ENCODE measurements at regions not wholly inside any gene's neighbourhood (a gene's known extent, or its start where the extent isn't known, plus 50 kb on each side); places are given as distances from the start of the nearest gene placed in this dataset.

- no peak for TF ChIP-seq EP300 (IDR thresholded peaks at IDR 0.05)
- TF ChIP-seq CTCF (IDR thresholded peaks at IDR 0.05), result no peak
- no peak for TF ChIP-seq POLR2AphosphoS5 (IDR thresholded peaks at IDR 0.05)
Observed at GRCh38 chr5:122697191-122697590, 77.7 kb upstream of the SNX2 start.

All from stomach (tissue), 4 donors.